IPS DF 6.9 (cell line): ENCODE measurements at regions not wholly inside any gene's neighbourhood (a gene's known extent, or its start where the extent isn't known, plus 50 kb on each side); places are given as distances from the start of the nearest gene placed in this dataset.

Source experiments
- DNase-seq: peaks from one replicate; pipeline ENCODE4 v3.0.0-alpha.2; 2013; ENCODE audit warnings: low read depth, low spot score
- H3K27ac ChIP-seq: one replicate; pipeline ENCODE4 v1.5.1; 2013; ENCODE audit warnings: low read length, control low read depth
- H3K27me3 ChIP-seq: 2 replicates; pipeline ENCODE4 v1.6.1; 2013; ENCODE audit warnings: mild to moderate bottlenecking, low read length; ENCODE audit not compliant: control insufficient read depth, insufficient read depth
- H3K36me3 ChIP-seq: 2 replicates; pipeline ENCODE4 v1.6.1; 2013; ENCODE audit warnings: low read length; ENCODE audit not compliant: control insufficient read depth, insufficient read depth
- H3K4me1 ChIP-seq: 2 replicates; pipeline ENCODE4 v1.6.1; 2013; ENCODE audit warnings: low read length; ENCODE audit not compliant: control insufficient read depth, insufficient read depth
- H3K4me3 ChIP-seq: 2 replicates; pipeline ENCODE4 v1.5.1; 2013; ENCODE audit warnings: mild to moderate bottlenecking, low read length
- H3K9me3 ChIP-seq: 2 replicates; pipeline ENCODE4 v1.6.1; 2013; ENCODE audit warnings: low read length, inconsistent platforms; ENCODE audit not compliant: control insufficient read depth, insufficient read depth
- whole genome bisulfite sequencing: extraction: QIAGEN DNeasy Blood & Tissue Kit; methylation state at CpG from one replicate; pipeline ENCODE4 v1.1.7; 2013; ENCODE audit warnings: mixed read lengths, missing lambda C conversion rate; ENCODE audit not compliant: insufficient read length, insufficient coverage; 5-methylcytosine and 5-hydroxymethylcytosine counted together

- Histone ChIP-seq H3K27me3 (no peaks in the 10 kb centered on the region), H3K36me3 (no peaks in the 10 kb centered on the region), H3K4me1 (peaks cover 6% of the 10 kb centered on the region; the same call in 1 of the 2 replicates), H3K4me3 (no peak overlapping the region), H3K9me3 (no peaks in the 10 kb centered on the region), H3K27ac (no peak overlapping the region)
- no peak for DNase-seq
- WGBS, result 100% methylated on average over 1 of the region's 1 CpG
Observed at GRCh38 chr7:132647311-132647710, 71.0 kb upstream of the PLXNA4 start.

- Histone ChIP-seq H3K27me3 (no peaks in the 10 kb centered on the region; the same call in 1 of the 2 replicates), H3K9me3 (no peaks in the 10 kb centered on the region), H3K4me3 (no peak overlapping the region), H3K36me3 (no peaks in the 10 kb centered on the region), H3K27ac (no peak overlapping the region), H3K4me1 (peaks cover 6% of the 10 kb centered on the region; the same call in 1 of the 2 replicates)
- DNase-seq, result no peak
- no CpG with 5 or more reads among the region's 5 CpGs for WGBS
Observed at GRCh38 chr7:132646052-132646451, 69.8 kb upstream of the PLXNA4 start.

GRCh38 chr7:132643302-132643701, 67.0 kb upstream of the PLXNA4 start:
- no peak overlapping the region for H3K27ac ChIP-seq
- H3K36me3 ChIP-seq, result no peaks in the 10 kb centered on the region
- peaks cover 6% of the 10 kb centered on the region; the same call in 1 of the 2 replicates for H3K4me1 ChIP-seq
- DNase-seq, result no peak
- no CpG with 5 or more reads among the region's 5 CpGs for WGBS
- H3K4me3 ChIP-seq, result no peak overlapping the region
- H3K9me3 ChIP-seq, result no peaks in the 10 kb centered on the region
- no peaks in the 10 kb centered on the region; the same call in 1 of the 2 replicates for H3K27me3 ChIP-seq

- peaks cover 6% of the 10 kb centered on the region; the same call in 1 of the 2 replicates for H3K4me1 ChIP-seq
- no peak for DNase-seq
- H3K4me3 ChIP-seq, result no peak overlapping the region
- no CpG with 5 or more reads among the region's 1 CpG for WGBS
- no peaks in the 10 kb centered on the region; the same call in 1 of the 2 replicates for H3K27me3 ChIP-seq
- H3K36me3 ChIP-seq, result no peaks in the 10 kb centered on the region
- no peak overlapping the region for H3K27ac ChIP-seq
- H3K9me3 ChIP-seq, result no peaks in the 10 kb centered on the region
Observed at GRCh38 chr7:132641238-132641637, 65.0 kb upstream of the PLXNA4 start.

- H3K4me3 ChIP-seq, result no peak overlapping the region
- H3K4me1 ChIP-seq, result peaks cover 5% of the 10 kb centered on the region; the same call in 1 of the 2 replicates
- no CpG with 5 or more reads among the region's 5 CpGs for WGBS
- H3K27me3 ChIP-seq, result no peaks in the 10 kb centered on the region; the same call in 1 of the 2 replicates
- no peak for DNase-seq
- H3K27ac ChIP-seq, result no peak overlapping the region
- H3K9me3 ChIP-seq, result no peaks in the 10 kb centered on the region
- H3K36me3 ChIP-seq, result no peaks in the 10 kb centered on the region
Observed at GRCh38 chr7:132639983-132640382, 63.7 kb upstream of the PLXNA4 start.

- no CpG with 5 or more reads among the region's 6 CpGs for WGBS
Observed at GRCh38 chr7:132638000-132638399, 61.7 kb upstream of the PLXNA4 start.

GRCh38 chr7:132636581-132636980, 60.3 kb upstream of the PLXNA4 start:
- no peaks in the 10 kb centered on the region for H3K9me3 ChIP-seq
- DNase-seq, result no peak
- no peak overlapping the region for H3K4me3 ChIP-seq
- 0 out of 2 replicates have a peak, but pooled peaks cover 1% of the 10 kb centered on the region for H3K4me1 ChIP-seq
- no peaks in the 10 kb centered on the region for H3K36me3 ChIP-seq
- no peaks in the 10 kb centered on the region; the same call in 1 of the 2 replicates for H3K27me3 ChIP-seq
- WGBS, result no CpG with 5 or more reads among the region's 4 CpGs
- no peak overlapping the region for H3K27ac ChIP-seq

More at GRCh38 chr7:132638000-132638399, 61.7 kb upstream of the PLXNA4 start:
- no peaks in the 10 kb centered on the region for H3K36me3 ChIP-seq
- no peak overlapping the region for H3K27ac ChIP-seq
- 0 out of 2 replicates have a peak, but pooled peaks cover 2% of the 10 kb centered on the region for H3K4me1 ChIP-seq
- no peak for DNase-seq
- no peaks in the 10 kb centered on the region for H3K9me3 ChIP-seq
- no peaks in the 10 kb centered on the region; the same call in 1 of the 2 replicates for H3K27me3 ChIP-seq
- H3K4me3 ChIP-seq, result no peak overlapping the region

- Histone ChIP-seq H3K9me3 (no peaks in the 10 kb centered on the region), H3K27ac (no peak overlapping the region), H3K4me3 (no peak overlapping the region), H3K36me3 (no peaks in the 10 kb centered on the region), H3K4me1 (0 out of 2 replicates have a peak, but pooled peaks cover 1% of the 10 kb centered on the region), H3K27me3 (no peaks in the 10 kb centered on the region)
- no CpG with 5 or more reads among the region's 4 CpGs for WGBS
- DNase-seq, result no peak
Observed at GRCh38 chr7:132635127-132635526, 58.9 kb upstream of the PLXNA4 start.

- Histone ChIP-seq H3K4me1 (0 out of 2 replicates have a peak, but pooled peaks cover 1% of the 10 kb centered on the region), H3K4me3 (no peak overlapping the region), H3K27ac (no peak overlapping the region), H3K9me3 (no peaks in the 10 kb centered on the region), H3K36me3 (no peaks in the 10 kb centered on the region), H3K27me3 (no peaks in the 10 kb centered on the region)
- no peak for DNase-seq
- WGBS, result no CpG with 5 or more reads among the region's 2 CpGs
Observed at GRCh38 chr7:132630834-132631233, 54.6 kb upstream of the PLXNA4 start.
